COLO668 (cell line): ENCODE measurements at regions not wholly inside any gene's neighbourhood (a gene's known extent, or its start where the extent isn't known, plus 50 kb on each side); places are given as distances from the start of the nearest gene placed in this dataset.
"Not testable (repeated sequence)": the region's sequence is repeated elsewhere in the genome, so short reads cannot be mapped to it uniquely, and the experiment has no call there.

Experiments used
- DNase-seq: peaks from one replicate; lab custom pipeline; 2025; ENCODE audit not compliant: unreplicated experiment; lab: John Stamatoyannopoulos, UW

- DNase-seq: no peak
Observed at GRCh38 chr9:31868830-31869229, 515.6 kb upstream of the ACO1 start.

GRCh38 chr9:31870276-31870675 is 514.2 kb upstream of the ACO1 start:
- no peak for DNase-seq

GRCh38 chr9:31873722-31874121 is 510.7 kb upstream of the ACO1 start:
- no peak for DNase-seq

- no peak for DNase-seq
Observed at GRCh38 chr9:31894008-31894407, 490.4 kb upstream of the ACO1 start.

DNA sequence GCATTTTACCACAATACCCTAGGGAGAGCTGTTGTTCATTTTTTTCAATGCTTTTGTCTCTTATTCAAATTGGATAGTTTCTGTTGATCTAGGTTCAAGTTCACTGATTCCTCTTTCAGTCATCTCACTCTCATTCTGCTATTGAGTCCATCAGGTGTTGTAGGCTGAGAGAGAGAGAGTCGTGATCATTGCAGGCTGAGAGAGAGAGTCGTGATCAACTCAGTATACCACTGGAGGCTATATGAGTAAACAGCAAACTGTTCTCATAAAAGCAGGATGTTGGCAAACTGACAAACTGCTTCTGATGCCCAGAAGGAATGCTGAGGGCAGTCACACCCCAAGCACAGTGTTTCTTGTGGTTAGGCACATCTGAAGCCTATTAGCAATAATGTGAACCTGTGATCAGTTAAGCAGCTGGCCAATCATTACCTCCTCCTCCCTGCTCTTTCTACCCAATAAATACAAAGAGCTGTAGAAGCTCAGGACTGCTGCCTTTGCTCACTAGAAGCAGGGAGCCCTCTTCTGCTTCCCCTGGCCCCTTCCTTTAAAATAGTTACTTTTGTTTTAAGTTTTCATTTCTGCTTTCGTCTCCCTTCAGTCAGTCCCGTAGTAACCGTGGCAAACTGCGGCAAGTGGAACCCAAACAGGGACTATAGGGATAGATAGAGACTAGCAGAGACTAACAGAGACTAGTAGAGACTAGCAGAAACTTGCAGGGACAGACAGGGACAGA is 476.1 kb upstream of the ACO1 start:
- peak; percentile 14 for DNase-seq

DNA sequence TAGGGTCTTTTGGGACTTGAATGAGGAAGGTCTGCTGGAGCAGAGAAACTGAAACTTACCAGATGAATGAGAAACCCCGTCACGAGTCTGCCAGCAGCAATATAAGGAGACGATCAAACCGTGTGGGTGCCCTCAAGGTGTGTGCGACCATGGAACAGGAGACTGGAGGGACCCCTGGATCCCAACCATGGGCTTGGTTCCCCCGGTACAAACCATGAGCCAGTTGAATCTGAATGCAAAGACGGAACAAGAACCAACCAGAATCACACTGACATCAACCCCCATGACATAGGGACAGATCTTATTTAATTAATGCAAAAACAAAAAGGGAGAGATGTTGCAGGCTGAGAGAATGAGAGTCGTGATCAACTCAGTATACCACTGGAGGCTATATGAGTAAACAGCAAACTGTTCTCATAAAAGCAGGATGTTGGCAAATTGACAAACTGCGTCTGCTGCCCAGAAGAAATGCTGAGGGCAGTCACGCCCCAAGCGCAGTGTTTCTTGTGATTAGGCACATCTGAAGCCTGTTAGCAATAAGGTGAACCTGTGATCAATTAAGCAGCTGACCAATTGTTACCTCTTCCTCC is 475.5 kb upstream of the ACO1 start:
- no peak for DNase-seq

DNA sequence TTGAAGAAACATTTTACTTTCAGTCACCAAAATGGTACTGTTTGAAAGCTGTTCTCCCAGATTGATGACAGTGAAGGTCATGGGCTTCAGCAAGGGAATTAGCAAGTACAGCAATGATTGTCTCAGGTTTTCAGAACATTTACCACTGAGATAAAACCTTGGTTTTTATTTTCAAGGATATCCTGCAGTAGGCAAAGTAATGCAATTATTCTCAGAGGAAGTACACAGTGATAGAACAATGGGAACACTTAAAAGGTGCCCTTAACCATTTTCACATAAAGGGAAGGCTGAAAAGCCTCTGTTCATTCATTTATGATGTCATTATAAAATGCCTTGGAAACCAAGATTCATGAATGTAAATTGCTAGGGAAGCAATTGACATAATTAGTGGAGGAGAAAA is 471.8 kb upstream of the ACO1 start:
- DNase-seq: no peak

GRCh38 chr9:31916591-31917241 is 467.7 kb upstream of the ACO1 start:
- DNase-seq: no peak

DNA sequence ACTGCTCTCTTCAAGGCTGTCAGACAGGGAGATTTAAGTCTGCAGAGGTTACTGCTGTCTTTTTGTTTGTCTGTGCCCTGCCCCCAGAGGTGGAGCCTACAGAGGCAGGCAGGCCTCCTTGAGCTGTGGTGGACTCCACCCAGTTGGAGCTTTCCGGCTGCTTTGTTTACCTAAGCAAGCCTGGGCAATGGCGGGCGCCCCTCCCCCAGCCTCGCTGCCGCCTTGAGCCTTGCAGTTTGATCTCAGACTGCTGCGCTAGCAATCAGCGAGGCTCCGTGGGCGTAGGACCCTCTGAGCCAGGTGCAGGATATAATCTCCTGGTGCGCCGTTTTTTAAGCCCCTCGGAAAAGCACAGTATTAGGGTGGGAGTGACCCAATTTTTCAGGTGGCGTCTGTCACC is 446.7 kb upstream of the ACO1 start:
- DNase-seq: not testable (repeated sequence)

DNA sequence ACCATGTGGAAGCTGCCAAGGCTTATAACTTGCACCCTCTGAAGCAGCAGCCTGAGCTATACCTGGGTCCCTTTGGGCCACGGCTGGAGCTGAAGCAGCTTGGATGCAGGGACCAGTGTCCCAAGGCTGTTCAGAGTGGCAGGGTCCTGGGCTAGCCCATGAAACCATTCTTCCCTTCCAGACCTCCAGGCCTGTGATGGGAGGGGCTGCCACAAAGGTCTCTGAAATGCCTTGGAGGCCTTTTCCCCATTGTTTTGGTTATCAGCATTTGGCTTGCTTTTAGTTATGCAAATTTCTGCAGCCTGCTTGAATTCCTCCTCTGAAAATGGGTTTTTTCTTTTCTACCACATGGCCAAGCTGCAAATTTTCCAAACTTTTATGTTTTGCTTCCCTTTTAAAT is 433.7 kb upstream of the ACO1 start:
- no peak for DNase-seq

- no peak for DNase-seq
Observed at GRCh38 chr9:31958572-31958971, 425.9 kb upstream of the ACO1 start.

DNA sequence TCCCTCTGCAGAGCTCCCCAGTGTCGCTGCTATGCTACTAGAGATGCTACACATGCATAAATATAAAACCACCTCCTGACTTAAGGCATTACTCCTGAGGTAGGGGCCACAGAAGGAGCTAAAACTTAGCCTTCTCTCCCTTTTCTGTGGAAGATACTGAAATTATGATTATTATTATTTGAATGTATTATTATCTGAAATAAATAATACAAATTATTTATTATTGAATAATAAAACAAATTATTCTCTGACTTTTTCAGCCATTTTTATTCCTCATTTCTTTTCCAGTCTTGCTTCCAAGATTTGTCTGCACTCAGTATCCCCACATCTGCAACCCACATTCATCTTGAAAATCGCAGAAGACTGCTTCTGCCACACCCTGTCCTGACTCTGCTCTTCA is 414.9 kb upstream of the ACO1 start:
- DNase-seq: no peak

DNA sequence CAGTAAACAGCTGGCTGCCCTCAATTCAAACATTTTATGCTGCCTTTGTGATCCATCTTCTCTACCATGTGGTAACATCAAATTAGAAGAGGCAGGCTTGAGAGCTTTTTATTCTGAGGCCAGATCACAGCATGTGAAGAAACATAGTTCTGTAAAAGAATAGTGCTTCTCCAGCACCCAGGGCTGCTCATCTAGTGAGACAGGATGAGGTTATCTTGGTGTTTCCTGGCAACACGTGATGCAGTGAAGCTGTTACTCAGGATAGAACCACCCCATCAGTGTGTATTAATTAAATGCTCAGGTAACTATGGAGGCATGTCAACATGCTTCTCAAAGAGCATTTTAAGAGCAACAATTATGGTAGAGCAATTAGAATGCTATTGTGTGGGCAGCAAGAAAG is 400.5 kb upstream of the ACO1 start:
- DNase-seq: no peak

DNA sequence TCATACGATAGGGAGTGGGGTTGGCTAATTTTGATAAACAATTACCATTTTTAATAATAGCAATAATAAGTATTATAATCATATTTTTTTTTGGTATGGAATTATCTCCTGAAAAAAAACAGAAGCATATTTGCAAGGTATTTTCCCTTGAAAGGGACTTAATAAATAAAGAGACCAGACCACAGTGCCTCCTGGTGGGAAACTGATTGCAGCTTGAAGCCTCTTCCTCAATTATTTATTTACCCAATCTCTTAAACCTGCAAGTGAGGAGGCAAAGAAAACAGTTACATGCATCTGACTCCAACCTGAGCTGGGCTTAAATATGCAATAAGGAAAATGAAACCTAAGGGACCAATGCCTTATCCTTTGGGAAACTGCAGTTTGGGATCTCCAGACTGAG is 388.1 kb upstream of the ACO1 start:
- DNase-seq: no peak

- DNase-seq: no peak
Observed at GRCh38 chr9:32004431-32005076, 379.9 kb upstream of the ACO1 start.

- peak; percentile 22 for DNase-seq
Observed at GRCh38 chr9:32010322-32010721, 374.1 kb upstream of the ACO1 start.

GRCh38 chr9:32011049-32011448 is 373.4 kb upstream of the ACO1 start:
- no peak for DNase-seq

- no peak for DNase-seq
Observed at GRCh38 chr9:32015795-32016194, 368.6 kb upstream of the ACO1 start.

- DNase-seq: no peak
Observed at GRCh38 chr9:32045513-32045912, 338.9 kb upstream of the ACO1 start.

GRCh38 chr9:32067261-32067660 is 317.2 kb upstream of the ACO1 start:
- DNase-seq: no peak

- no peak for DNase-seq
Observed at GRCh38 chr9:32069169-32069813, 315.2 kb upstream of the ACO1 start.

DNA sequence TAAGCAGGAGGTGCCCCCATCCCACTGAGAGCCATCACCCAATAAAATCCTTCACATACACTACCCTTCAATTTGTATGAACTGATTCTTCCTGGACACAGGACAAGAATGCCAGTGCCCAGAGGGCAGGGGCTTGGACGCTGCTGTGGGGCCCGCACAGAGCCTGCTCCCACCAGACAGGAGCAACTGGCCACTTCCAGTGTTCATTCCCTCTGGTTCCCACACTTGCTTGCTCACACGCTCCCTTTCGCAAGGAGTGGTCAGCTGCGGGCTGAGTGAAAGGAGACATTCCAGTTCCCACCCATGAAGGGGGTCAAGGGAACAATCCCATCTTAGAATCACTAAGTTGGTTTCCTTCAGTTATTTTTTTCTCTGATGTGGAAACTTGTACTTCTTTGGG is 314.5 kb upstream of the ACO1 start:
- no peak for DNase-seq
